ENCODE measurements at regions not wholly inside any gene's neighbourhood (a gene's known extent, or its start where the extent isn't known, plus 50 kb on each side); places are given as distances from the start of the nearest gene placed in this dataset.

DNA sequence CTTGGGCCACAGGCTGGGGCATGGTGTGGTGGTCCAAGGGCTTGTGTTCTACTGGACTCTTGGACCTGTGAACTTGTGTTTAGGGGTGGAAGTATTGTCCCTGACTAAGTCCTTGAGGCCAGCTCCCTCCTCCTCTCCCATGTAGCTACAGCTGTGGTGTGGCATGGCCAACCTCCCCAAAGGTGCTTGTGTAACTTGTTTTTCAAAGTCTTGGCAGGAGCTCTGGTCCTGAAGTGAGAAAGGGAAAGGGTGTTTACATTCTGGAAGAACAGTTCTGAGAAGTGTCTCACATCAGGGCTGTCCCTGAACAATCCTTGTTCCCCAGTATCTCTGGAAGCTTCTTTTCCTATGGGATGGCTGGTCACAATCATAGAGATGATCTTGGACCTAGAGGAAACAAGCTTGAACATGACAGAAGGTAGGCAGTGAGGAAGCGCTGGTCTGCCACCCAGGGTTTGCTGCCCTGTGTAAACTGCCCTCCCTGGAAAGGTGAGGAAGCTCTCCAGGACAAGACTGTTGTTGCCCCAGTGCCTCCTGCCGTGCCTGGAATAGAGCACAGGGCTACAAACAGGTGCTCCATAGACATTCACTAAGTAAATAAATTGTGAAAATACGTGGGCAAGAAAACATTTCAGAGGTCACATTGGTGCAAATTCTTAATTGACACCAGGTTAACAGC is 64.6 kb upstream of the KLF9 start:
- TF ChIP-seq POLR2A (IDR thresholded peaks at IDR 0.05): no peak
- TF ChIP-seq, protein P1, sequence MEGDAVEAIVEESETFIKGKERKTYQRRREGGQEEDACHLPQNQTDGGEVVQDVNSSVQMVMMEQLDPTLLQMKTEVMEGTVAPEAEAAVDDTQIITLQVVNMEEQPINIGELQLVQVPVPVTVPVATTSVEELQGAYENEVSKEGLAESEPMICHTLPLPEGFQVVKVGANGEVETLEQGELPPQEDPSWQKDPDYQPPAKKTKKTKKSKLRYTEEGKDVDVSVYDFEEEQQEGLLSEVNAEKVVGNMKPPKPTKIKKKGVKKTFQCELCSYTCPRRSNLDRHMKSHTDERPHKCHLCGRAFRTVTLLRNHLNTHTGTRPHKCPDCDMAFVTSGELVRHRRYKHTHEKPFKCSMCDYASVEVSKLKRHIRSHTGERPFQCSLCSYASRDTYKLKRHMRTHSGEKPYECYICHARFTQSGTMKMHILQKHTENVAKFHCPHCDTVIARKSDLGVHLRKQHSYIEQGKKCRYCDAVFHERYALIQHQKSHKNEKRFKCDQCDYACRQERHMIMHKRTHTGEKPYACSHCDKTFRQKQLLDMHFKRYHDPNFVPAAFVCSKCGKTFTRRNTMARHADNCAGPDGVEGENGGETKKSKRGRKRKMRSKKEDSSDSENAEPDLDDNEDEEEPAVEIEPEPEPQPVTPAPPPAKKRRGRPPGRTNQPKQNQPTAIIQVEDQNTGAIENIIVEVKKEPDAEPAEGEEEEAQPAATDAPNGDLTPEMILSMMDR (IDR thresholded peaks at IDR 0.05): no peak

Measured in tibial nerve (tissue), 3 donors.